Inferior parietal cortex (tissue), 1 donor: ENCODE measurements at regions not wholly inside any gene's neighbourhood (a gene's known extent, or its start where the extent isn't known, plus 50 kb on each side); places are given as distances from the start of the nearest gene placed in this dataset.
A peak's percentile ranks its signal among the peaks of the same experiment; 100 is the strongest.

Experiments used
- DNase-seq: peaks from one replicate; pipeline ENCODE4 v3.0.0-alpha.2; 2016; ENCODE audit errors: extremely low spot score

DNA sequence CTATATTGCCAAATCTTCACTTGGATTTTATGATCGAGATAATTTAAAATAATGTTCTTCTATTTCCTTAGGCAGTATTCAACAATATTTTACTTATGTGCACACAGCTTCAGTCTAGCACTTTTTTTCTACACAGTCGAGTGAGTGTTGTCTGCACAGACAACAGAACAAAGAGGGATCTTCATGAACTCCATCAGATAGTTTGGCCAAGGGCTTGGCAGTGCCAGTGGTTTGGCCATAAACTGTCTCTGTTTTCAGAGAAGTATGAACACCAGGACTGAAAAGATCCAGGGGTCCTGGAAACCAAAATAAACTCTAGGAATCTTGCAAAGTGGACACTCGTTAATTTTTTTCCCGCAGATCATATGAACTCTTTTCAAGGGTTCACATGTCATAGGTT, 547.3 kb downstream of the PLCL1 start:
- no peak for DNase-seq

DNA sequence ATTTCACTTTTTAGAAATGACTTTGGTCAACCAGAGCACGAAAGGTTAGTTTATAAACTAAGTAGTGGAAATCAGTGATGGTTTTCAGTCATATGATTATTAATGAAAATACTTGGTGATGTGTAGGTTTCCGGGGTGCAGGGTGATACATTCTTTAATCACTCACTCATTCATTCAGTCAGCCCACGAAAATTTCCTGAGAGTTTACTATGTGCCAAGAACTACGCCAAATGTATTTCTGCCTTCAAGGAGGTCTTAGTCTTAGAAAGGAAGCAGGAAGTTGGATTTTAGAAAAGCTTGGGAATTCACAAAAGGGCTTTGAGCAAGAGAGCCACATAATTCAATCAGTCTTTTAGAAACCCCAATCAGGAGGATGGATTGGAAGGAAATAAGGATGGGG, 543.6 kb downstream of the PLCL1 start:
- DNase-seq, result no peak

DNA sequence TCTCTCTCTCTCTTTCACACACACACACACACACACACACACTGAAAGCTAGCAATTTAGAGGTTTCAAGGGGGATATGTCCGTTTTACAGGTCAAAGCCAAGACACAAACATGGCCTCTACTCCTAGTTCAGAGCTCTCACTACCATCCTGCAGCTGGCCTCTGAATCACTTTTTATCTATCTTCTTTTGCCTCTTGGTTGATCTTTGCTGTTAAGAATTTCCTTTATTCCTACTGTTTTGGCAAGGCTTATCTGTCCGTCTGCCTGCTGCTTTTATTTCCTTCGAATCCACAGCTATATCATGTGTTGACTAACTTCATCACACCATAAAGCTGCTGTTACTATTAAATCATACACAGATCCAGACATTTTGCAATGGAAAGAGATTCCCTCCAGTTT, 543.0 kb downstream of the PLCL1 start:
- no peak for DNase-seq

DNA sequence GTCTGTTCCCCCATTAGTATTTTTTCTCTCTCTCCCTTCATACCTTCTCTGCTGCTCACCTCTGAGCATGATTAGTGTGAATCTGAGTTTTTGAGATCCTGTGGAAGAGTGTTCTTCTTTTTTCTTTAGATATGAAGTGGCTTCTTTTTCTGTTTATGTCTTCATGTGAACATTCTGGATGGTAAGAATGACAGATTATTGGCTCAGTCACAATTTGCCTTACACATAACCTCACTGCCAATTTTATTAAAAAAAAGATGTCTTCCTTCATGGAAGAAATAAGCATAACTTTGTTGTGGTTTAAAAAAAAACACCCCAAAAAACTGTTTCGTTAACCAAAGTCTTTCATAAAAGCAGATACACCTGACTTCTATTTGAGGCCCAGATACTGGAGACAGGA, 539.1 kb downstream of the PLCL1 start:
- no peak for DNase-seq

DNA sequence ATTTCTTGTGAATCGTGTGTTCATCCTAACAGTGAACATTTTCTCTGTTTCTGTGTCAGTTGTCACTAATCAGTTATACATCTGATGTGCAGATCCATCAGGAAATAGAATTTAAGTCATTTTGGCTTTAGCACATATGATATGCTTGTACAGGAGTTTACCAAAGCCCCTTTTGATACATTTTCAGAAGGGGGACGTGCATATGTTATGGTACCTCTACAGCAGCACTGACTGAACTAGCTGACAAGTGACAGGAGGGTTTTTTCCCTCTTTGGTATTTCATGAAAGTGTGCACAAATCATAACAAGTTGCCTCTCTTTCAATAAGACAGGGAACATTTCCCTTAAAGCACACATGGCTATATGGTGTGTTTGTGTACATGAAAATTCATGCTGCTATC, 536.5 kb downstream of the PLCL1 start:
- no peak for DNase-seq

DNA sequence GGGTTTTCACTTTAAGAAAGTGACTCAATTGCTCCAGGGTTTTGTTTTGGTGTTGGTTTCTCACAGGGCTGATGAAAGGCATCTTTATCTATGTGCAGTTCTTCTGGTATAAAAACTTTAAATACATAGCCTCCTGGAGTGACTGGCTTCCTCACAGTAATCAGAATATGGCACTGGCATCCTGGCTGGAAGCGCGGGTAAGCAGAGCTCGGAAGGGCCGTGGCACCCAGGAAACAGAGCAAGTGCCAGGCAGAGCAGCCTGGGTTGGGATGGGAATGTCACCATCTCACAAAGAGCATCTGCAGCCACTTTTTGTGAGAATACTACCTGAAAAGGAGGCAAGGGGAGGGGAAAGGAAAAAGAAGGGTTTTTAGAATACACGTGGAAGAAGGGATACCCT, 534.7 kb downstream of the PLCL1 start:
- DNase-seq, result no peak

DNA sequence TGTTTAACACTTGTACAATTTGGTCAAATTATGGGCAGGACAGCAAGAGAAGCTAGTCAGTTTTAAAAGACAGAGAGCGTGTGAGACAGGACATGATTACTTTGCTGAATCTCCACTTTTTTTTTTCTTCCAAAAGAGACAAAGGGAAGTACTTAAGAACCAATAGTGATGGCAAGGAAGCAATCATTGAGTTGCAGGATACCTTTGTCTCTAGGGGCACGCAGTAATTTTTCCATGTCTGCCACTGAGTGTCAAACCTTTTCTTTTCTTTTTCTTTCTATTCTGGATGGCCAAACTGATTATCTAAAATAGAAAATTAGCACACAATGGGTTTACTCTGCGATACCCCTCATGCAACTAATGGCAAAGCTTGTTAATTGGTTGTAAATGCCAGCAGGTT, 533.0 kb downstream of the PLCL1 start:
- no peak for DNase-seq

DNA sequence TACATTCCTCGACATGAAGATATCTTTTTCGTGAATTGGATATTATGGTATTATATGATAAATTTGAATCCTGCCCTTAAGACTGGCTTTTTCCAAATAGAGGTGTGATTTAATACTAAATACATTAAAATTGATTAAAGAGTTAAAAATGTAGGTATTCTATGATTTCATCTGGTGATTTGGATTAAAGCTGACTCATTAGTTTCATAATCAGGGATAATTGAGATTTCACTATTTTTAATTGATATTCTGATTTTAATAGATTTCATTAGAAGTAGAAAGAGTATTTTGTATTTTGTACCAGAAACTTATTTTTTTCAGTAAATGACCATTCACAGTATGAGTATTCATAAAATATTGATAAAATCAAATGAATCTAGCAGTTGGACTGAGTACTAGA, 524.1 kb downstream of the PLCL1 start:
- DNase-seq, result no peak

DNA sequence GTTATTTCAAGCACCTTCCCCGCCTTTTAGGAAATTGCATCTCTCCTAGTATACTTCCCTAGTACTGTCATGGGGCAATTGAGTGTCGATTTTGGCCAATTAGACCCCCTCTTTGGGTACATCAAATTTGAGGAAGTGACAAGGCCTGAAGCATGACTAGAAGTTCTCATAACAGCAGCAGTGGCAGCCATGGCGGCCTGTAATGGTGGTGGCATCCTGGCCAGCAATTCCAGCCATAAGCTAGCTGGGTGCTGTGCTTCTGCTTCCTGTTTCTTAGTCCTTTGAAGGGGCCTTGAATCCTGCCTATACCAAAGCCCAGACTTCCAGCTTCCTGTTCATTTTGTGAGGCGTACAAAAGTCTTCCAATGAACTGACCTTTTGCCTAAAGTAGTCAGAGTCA, 523.1 kb downstream of the PLCL1 start:
- no peak for DNase-seq

DNA sequence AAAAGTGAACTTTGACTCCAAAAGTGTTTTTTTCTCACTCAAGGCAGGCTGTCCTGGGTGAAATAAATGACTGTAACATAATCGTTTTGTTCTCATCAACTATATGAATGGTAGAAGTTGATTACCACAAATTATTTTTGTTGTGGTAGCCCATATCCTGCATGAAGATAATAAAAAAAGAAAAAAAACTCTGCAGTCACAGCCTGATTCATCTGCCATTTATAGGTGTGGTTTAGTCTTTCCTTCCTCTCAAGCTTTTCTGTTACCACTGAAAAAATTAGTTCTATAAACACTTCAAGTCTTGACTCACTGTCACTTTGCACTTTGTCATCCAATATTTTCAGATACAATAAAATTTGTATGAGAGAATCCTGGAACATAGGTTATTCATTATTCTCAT, 522.0 kb downstream of the PLCL1 start:
- DNase-seq, result no peak

DNA sequence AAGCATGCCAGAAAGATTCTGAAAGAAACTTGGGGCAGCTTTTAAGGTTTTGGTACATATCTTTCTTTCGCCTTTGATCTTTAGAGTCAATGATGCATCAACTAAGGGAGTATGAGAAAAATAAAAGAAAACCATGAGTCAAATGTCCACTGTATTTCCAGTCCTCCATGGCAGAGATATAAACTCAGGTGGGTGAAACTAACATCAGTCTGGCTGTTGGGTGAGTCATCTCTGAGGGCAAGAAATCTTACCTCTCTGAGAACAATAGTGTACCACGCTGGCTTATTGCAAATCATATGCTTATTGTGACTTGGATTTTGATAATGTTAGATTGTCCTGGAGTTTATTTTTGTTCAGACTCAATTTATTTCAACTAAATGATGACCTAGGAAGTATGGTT, 521.0 kb downstream of the PLCL1 start:
- no peak for DNase-seq

DNA sequence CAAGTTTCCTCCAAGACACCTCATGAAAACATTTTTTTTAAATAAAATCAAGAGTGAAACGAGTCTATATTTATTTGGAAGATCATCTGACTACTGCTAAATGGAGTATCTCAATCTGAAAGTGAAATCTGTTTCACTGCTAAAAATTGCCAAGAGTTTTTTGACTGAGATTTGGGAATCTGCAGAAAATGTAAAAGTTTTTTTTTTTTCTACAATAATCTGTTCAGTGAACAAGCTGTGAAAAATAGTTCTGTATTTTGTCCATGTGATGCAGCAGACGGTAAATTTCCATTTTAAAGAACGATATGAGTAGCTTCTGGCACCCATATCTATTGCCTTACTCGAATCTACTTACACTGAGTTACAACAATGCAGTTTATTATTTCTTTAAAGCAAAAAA, 519.7 kb downstream of the PLCL1 start:
- peak; percentile 61 for DNase-seq

DNA sequence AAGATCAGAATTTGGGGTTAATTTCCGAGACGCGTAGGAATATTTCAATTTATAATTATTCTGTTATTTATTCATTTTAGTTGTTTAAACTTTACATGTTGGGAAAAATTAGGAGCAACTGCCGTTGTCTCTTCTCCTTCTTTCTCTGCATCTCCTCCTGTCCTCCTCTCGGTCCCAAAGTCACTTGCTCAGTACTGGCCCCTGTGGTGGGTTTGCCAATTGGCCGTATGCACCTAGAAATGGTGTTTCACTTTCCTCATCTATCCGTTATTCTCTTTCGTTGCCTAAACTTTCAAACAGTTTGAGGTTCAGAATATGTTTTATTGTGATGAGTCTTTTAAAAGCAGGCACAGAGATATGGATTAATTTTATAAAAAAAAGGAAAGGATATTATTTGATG, 517.9 kb downstream of the PLCL1 start:
- no peak for DNase-seq

DNA sequence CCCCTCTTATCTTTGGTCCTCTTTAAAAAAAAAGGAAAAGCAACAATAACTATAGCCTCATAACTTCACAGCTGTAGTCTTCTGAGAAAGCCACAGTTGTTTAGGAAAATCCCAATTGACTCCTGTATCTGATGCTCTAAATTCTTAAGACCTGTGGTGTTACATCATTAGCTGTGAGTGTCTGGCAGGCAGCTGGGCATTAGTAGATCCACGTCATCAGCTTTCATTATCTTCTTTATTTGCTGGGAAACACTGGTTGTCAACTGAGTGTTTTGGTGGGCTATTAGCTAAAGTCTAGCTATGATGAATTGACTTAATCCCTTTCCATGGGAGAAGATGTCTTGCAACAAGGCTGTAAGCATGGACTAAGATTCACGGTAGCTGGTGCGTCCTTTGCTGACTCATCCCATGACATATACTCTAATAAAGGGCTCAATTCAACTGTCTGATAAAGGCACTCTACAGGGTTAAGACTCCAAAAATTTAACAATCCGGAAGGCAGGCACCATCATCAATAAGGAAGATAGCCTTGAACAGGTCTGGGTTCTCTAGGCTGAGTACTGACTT, 517.2 kb downstream of the PLCL1 start:
- DNase-seq, result no peak

DNA sequence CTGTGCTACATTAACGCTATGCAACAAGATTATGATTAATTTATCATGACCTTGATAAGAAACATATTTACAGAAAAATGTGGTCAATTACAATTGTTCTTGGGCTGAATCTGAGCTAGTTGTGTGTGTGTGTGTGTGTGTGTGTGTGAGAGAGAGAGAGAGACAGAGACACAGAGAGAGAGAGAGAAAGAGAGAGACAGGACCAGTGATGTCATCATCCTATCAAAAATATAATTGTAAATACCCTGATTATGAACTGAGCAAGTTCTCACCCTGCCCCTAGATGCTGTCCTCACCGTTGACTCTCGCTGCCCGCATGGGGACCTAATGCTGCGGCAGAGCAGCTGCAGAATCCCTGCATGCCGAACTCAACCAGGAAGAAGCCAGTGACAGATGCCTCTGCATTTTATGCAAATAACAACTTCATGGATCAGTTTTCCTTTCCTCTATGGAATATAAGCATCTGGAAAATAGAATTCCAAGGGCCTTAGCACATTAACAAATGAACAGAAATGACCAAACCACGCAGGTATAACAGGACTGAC, 512.5 kb downstream of the PLCL1 start:
- DNase-seq, result no peak

DNA sequence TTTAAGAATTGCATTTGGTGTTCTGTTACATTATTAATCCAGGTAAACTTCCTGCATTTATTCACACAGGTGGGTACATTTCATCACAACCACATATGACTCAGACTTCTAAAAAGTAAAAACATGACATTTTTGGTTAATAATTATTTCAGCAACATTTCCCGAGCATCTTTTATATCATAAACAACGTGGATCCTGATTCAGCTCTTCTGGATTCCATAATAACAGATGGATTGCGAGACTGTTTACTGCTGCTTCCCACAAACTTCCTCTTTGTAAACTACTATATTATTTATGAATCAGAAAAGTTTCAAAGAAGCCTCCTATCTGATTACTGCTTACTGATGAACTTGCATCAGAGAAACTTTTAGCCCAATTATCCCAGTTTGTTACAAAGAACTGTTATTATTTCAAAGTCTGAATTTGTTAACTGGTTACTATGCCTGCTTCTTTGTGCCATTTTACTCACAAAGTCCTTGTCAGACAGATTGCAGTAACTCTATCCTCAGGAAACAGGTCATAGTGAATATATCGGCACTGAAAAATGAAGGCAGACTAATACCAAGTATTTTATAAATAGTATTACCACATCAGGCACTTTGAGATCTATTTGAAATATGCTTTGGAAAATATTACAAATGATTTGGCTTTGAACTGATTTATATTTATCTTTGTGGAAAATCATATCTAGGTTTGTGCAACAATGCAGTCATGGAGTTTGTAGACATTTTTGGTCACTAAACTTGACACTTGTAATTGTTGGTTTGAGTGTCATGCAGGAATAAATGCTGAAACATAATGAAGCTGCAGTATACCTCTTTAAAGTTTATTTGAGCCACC, 511.6 kb downstream of the PLCL1 start:
- DNase-seq, result no peak

DNA sequence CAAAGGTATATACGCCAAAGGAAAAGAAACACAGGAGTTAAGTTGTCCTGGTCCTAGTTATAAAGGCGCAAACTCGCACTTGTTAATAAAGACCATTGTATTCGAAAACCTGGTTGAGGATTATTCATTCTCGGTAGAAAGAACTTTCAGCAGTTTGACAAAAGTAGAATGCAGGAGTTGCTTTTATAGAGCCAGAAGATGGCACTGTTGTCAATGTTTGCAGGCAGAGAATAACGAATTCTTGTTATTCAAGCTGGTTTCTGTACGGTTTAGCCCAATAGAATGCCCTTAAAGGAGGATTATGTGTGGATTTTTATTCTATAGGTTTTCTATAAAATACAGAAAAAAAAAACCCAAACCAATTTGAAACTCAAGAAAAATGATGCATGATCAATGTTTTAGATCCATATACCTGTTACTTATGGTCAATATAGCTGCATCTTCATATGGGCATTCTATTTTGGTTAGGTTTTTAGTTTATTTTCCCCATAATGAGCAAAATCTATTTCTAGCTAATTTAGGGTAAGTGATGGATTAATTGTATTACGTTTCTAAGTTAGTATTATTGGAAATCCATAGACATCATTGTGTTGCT, 510.3 kb downstream of the PLCL1 start:
- DNase-seq, result peak; percentile 86

DNA sequence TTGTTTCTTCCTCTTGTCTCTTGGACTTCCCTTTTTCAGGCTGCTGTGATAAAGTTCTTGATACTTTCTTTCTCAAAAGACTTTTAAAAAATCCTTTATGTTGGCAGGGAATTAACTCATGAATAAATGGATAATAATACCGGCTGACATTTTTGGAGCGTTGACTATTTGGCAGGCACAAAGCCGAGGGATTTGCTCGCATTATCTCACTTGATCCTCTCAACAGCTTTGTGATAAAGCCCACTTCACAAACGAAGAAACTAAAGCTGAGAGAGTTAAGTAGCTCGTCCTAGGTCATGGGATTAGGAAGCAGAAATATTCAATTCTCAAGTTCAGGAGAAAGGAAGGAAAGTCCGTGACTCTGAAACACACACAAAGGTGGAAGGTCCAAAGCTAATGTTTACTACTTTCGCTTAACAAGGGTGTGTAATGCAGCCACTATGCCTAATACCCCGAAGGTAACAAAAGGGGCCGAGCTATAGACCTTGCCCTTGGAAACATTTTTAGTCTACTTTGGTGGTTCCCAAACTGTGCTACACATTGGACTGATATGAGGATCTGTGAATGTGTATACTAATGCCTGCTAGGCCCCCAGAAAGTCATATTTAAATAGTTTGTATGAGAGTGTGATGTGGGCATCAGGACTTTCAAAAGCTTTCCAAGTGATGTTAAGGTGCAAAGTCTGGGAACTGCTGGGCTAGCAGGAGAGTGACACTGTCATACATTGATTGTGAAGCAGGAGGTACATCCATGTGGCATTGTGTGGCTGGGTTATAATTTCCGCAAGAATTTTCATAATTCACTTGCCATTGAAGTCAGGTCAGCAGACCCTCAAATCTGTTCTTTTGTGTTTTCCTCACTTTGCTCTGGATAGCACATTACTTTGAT, 508.4 kb downstream of the PLCL1 start:
- no peak for DNase-seq

DNA sequence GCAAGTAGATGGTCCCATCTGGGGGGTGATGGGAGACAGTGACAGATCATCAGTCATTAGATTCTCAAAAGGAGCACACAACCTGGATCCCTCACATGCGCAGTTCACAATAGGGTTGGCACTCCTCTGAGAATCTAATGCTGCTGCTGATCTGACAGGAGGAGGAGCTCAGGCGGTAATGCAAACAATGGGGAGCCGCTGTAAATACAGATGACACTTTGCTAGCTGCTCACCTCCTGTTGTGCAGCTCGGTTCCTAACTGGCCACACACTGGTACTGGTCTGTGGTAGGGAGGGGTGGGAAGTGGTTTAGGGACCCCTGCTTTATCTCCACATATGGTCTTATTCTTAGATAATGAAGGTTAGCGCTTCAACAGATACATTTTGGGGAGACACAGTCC, 506.6 kb downstream of the PLCL1 start:
- no peak for DNase-seq

DNA sequence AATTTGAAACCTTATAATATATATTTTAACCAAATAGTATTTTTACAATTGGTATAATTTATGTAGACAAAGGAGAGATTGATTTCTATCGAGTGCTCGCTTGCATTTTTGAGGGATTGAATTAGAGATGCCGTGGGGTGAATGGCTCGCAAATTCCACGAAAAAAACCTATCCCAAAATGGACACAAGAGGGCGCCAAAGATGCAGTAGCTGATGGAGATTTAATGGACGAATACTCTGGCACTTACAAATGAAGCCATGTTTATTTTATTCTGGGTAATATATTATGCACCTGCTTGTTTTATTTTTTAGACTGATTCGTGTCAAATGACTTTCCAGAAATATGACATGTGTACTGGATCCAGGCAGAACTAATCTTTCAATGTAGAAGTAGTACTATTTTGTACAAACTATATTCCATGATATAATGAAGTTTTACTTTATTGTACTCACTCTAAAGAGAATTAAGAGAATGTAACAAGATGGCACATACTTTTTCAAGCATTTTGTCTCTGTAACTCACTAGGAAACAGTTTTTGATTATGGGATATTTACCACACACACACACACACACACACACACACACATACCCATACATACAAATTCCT, 505.4 kb downstream of the PLCL1 start:
- DNase-seq, result peak; percentile 90

DNA sequence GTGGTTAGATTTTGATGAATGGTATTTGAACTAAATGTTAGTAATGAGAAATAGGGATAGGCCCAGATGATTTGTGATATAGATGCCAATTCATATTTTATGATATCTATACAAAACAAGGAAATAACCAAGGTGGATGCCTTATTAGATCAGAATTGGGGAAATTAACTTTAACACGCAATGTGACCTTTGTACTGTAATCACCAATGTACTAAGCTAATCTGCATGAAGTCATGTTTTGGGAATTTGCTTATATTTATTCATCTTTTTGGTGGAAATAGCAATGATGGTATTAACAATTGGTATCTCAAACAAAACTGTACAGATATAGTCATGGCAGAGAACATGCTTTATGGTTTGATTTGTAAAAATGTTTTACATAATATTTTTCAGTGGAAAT, 504.7 kb downstream of the PLCL1 start:
- DNase-seq, result no peak

DNA sequence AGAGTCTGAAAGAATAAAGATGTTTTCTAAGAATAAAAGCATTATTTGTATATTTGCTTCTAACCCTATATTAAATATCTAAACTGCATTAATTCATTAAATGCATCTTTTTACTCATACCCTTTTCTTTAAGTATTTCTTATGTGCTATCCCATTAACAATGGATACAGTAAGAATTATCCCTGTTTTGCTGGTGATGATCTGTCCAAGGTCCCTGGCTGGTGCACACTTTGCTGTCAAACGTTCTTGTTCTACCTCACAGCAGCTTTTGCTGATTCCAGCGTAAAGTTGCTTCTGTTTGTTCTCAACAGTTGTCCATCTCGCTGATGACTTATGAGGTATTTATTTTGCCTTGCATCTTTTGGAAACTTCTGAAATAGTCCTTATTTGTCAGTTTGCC, 504.0 kb downstream of the PLCL1 start:
- no peak for DNase-seq
